ENCODE measurements at regions not wholly inside any gene's neighbourhood (a gene's known extent, or its start where the extent isn't known, plus 50 kb on each side); places are given as distances from the start of the nearest gene placed in this dataset.

DNA sequence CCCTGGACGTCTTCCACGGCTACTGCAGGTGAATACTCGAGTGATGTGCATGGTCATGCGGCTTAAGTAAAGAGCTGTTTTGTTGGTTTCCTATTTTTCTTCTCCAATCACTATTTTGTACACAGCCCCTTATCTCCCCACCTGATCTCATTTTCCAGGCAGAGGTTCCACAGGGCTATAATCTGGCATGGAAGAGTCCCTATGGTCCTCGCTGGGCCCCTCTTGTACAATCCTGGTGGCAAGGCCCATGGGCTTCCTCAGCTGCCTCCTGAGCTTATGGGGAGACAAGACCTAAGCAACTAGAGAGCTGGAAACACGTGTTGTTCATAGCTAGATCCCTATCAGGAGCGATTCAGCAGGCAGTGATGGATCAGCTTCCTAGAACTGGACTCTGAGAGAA, 181.3 kb upstream of the ADO start:
- TF ChIP-seq, protein P1, sequence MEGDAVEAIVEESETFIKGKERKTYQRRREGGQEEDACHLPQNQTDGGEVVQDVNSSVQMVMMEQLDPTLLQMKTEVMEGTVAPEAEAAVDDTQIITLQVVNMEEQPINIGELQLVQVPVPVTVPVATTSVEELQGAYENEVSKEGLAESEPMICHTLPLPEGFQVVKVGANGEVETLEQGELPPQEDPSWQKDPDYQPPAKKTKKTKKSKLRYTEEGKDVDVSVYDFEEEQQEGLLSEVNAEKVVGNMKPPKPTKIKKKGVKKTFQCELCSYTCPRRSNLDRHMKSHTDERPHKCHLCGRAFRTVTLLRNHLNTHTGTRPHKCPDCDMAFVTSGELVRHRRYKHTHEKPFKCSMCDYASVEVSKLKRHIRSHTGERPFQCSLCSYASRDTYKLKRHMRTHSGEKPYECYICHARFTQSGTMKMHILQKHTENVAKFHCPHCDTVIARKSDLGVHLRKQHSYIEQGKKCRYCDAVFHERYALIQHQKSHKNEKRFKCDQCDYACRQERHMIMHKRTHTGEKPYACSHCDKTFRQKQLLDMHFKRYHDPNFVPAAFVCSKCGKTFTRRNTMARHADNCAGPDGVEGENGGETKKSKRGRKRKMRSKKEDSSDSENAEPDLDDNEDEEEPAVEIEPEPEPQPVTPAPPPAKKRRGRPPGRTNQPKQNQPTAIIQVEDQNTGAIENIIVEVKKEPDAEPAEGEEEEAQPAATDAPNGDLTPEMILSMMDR (conservative IDR thresholded peaks at IDR 0.05; ENCODE audit: low read depth in 2 of 2), result no peak
- TF ChIP-seq CREB1 (CRISPR knock-in tag; IDR thresholded peaks at IDR 0.05; ENCODE audit: low read depth), result no peak
- no peak for TF ChIP-seq EZH2 (IDR thresholded peaks at IDR 0.05; ENCODE audit: low read depth, unreplicated experiment)
- no peak for TF ChIP-seq NANOG (IDR thresholded peaks at IDR 0.05; ENCODE audit: borderline replicate concordance)
- no peak for TF ChIP-seq ZNF331 (CRISPR knock-in tag; IDR thresholded peaks at IDR 0.05; ENCODE audit: low read depth)
- TF ChIP-seq, protein P2, sequence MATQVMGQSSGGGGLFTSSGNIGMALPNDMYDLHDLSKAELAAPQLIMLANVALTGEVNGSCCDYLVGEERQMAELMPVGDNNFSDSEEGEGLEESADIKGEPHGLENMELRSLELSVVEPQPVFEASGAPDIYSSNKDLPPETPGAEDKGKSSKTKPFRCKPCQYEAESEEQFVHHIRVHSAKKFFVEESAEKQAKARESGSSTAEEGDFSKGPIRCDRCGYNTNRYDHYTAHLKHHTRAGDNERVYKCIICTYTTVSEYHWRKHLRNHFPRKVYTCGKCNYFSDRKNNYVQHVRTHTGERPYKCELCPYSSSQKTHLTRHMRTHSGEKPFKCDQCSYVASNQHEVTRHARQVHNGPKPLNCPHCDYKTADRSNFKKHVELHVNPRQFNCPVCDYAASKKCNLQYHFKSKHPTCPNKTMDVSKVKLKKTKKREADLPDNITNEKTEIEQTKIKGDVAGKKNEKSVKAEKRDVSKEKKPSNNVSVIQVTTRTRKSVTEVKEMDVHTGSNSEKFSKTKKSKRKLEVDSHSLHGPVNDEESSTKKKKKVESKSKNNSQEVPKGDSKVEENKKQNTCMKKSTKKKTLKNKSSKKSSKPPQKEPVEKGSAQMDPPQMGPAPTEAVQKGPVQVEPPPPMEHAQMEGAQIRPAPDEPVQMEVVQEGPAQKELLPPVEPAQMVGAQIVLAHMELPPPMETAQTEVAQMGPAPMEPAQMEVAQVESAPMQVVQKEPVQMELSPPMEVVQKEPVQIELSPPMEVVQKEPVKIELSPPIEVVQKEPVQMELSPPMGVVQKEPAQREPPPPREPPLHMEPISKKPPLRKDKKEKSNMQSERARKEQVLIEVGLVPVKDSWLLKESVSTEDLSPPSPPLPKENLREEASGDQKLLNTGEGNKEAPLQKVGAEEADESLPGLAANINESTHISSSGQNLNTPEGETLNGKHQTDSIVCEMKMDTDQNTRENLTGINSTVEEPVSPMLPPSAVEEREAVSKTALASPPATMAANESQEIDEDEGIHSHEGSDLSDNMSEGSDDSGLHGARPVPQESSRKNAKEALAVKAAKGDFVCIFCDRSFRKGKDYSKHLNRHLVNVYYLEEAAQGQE (IDR thresholded peaks at IDR 0.05; ENCODE audit: unreplicated experiment), result no peak
- no peak for TF ChIP-seq EZH2phosphoT487 (IDR thresholded peaks at IDR 0.05; ENCODE audit: unreplicated experiment)
- no peak for TF ChIP-seq POLR2AphosphoS5 (IDR thresholded peaks at IDR 0.05; ENCODE audit: low read depth)
- TF ChIP-seq JUNB (IDR thresholded peaks at IDR 0.05; ENCODE audit: unreplicated experiment), result no peak
- TF ChIP-seq STAT1 (IDR thresholded peaks at IDR 0.05; ENCODE audit: unreplicated experiment), result no peak
- TF ChIP-seq ZNF114 (CRISPR knock-in tag; IDR thresholded peaks at IDR 0.05), result no peak
